GM19452 (cell line): ENCODE measurements at regions not wholly inside any gene's neighbourhood (a gene's known extent, or its start where the extent isn't known, plus 50 kb on each side); places are given as distances from the start of the nearest gene placed in this dataset.

Experiments
- ATAC-seq: cut with Tn5 transposase; IDR thresholded peaks from one replicate; pipeline ENCODE4 v1.9.1; 2021; ENCODE audit not compliant: unreplicated experiment

GRCh38 chr3:95971573-95971972 is 842.8 kb upstream of the EPHA6 start:
- no peak for ATAC-seq

- no peak for ATAC-seq
Measured at GRCh38 chr3:95994338-95994737, 820.1 kb upstream of the EPHA6 start.

GRCh38 chr3:96000966-96001365 is 813.4 kb upstream of the EPHA6 start:
- ATAC-seq = no peak

- no peak for ATAC-seq
Measured at GRCh38 chr3:96007650-96008195, 806.7 kb upstream of the EPHA6 start.

GRCh38 chr3:96012939-96013338 is 801.5 kb upstream of the EPHA6 start:
- no peak for ATAC-seq

- ATAC-seq = no peak
Measured at GRCh38 chr3:96017556-96017955, 796.8 kb upstream of the EPHA6 start.

- no peak for ATAC-seq
Measured at GRCh38 chr3:96022676-96023075, 791.7 kb upstream of the EPHA6 start.

- ATAC-seq = no peak
Measured at GRCh38 chr3:96027718-96028117, 786.7 kb upstream of the EPHA6 start.

GRCh38 chr3:96039632-96040031 is 774.8 kb upstream of the EPHA6 start:
- ATAC-seq = no peak

- ATAC-seq = no peak
Measured at GRCh38 chr3:96059301-96059700, 755.1 kb upstream of the EPHA6 start.

GRCh38 chr3:96069065-96069464 is 745.3 kb upstream of the EPHA6 start:
- no peak for ATAC-seq

GRCh38 chr3:96070678-96071077 is 743.7 kb upstream of the EPHA6 start:
- ATAC-seq = no peak

GRCh38 chr3:96071097-96071496 is 743.3 kb upstream of the EPHA6 start:
- ATAC-seq = no peak

- no peak for ATAC-seq
Measured at GRCh38 chr3:96072226-96072625, 742.2 kb upstream of the EPHA6 start.

- no peak for ATAC-seq
Measured at GRCh38 chr3:96083610-96084009, 730.8 kb upstream of the EPHA6 start.

- no peak for ATAC-seq
Measured at GRCh38 chr3:96086018-96086417, 728.4 kb upstream of the EPHA6 start.

GRCh38 chr3:96101006-96101560 is 713.3 kb upstream of the EPHA6 start:
- no peak for ATAC-seq

- ATAC-seq = no peak
Measured at GRCh38 chr3:96106701-96107100, 707.7 kb upstream of the EPHA6 start.
